DOHH2 (cell line): ENCODE measurements at regions not wholly inside any gene's neighbourhood (a gene's known extent, or its start where the extent isn't known, plus 50 kb on each side); places are given as distances from the start of the nearest gene placed in this dataset.

Experiments used
- H3F3A ChIP-seq: fragments of 200-600 bp; sonication (generic), shearing (Covaris generic); 2 replicates; pipeline ENCODE4 v1.6.0; 2016; ENCODE audit warnings: antibody characterized with exemption, mild to moderate bottlenecking; ENCODE audit not compliant: control insufficient read depth, insufficient read depth
- H3K27ac ChIP-seq: fragments of 200-600 bp; sonication (generic); 2 replicates; pipeline ENCODE4 v1.5.1; 2014; ENCODE audit warnings: low read depth, mild to moderate bottlenecking, low read length, moderate library complexity
- H3K27me3 ChIP-seq: fragments of 200-600 bp; sonication (generic); 2 replicates; pipeline ENCODE4 v1.6.1; 2014; ENCODE audit warnings: mild to moderate bottlenecking, low read length, mixed read lengths; ENCODE audit not compliant: control insufficient read depth
- H3K36me3 ChIP-seq: fragments of 200-600 bp; sonication (generic); 2 replicates; pipeline ENCODE4 v1.6.1; 2014; ENCODE audit warnings: mild to moderate bottlenecking, low read length, moderate library complexity, mixed read lengths; ENCODE audit not compliant: control insufficient read depth
- H3K4me1 ChIP-seq: fragments of 200-600 bp; sonication (generic); 2 replicates; pipeline ENCODE4 v1.6.1; 2014; ENCODE audit warnings: mild to moderate bottlenecking, low read length, mixed read lengths; ENCODE audit not compliant: control insufficient read depth
- H3K4me2 ChIP-seq: fragments of 200-600 bp; sonication (generic); 2 replicates; pipeline ENCODE4 v1.6.0; 2014; ENCODE audit warnings: mild to moderate bottlenecking, low read length, moderate library complexity
- H3K4me3 ChIP-seq: fragments of 200-600 bp; sonication (generic); 2 replicates; pipeline ENCODE4 v1.5.1; 2014; ENCODE audit warnings: mild to moderate bottlenecking, low read length, mixed read lengths
- H3K79me2 ChIP-seq: fragments of 200-600 bp; sonication (generic); 2 replicates; pipeline ENCODE4 v1.6.1; 2014; ENCODE audit warnings: mild to moderate bottlenecking, low read length, mixed read lengths; ENCODE audit not compliant: control insufficient read depth
- H3K9me2 ChIP-seq: fragments of 200-600 bp; sonication (generic); replicated peaks from 2 replicates; pipeline ENCODE4 v1.6.1; 2014; ENCODE audit warnings: mild to moderate bottlenecking, low read length, mixed read lengths; ENCODE audit not compliant: control insufficient read depth
- H3K9me3 ChIP-seq: fragments of 200-600 bp; sonication (generic); 2 replicates; pipeline ENCODE4 v1.6.1; 2014; ENCODE audit warnings: antibody characterized with exemption, low read length, mixed read lengths; ENCODE audit not compliant: control insufficient read depth, insufficient read depth
- H4K20me1 ChIP-seq: fragments of 200-600 bp; sonication (generic); 2 replicates; pipeline ENCODE4 v1.6.0; 2014; ENCODE audit warnings: low read depth, mild to moderate bottlenecking, antibody characterized with exemption, low read length, moderate library complexity; ENCODE audit not compliant: control insufficient read depth, insufficient read depth
- CTCF ChIP-seq: fragments of 200-600 bp; sonication (generic); IDR thresholded peaks from one replicate; pipeline ENCODE4 v1.5.1; 2014; ENCODE audit warnings: antibody characterized with exemption, mild to moderate bottlenecking, low read depth, low read length; ENCODE audit not compliant: poor library complexity, severe bottlenecking
- EZH2phosphoT487 ChIP-seq: fragments of 200-600 bp; sonication (generic); IDR thresholded peaks from 2 replicates; pipeline ENCODE4 v1.6.1; 2017; ENCODE audit warnings: borderline replicate concordance, mild to moderate bottlenecking, antibody characterized with exemption, low read length, moderate library complexity, mixed read lengths

- H3K9me2 ChIP-seq, result no peaks in the 10 kb centered on the region
- no peaks in the 10 kb centered on the region; the same call in 1 of the 2 replicates for H3K9me3 ChIP-seq
- H3F3A ChIP-seq, result no peaks in the 10 kb centered on the region
- H3K4me2 ChIP-seq, result no peak overlapping the region
- no peak overlapping the region for H3K27ac ChIP-seq
- no peak for TF ChIP-seq CTCF
- no peak for TF ChIP-seq EZH2phosphoT487
- H3K36me3 ChIP-seq, result no peaks in the 10 kb centered on the region
- no peaks in the 10 kb centered on the region for H3K79me2 ChIP-seq
- no peak overlapping the region for H3K4me3 ChIP-seq
- no peaks in the 10 kb centered on the region for H3K4me1 ChIP-seq
- H4K20me1 ChIP-seq, result no peaks in the 10 kb centered on the region
- H3K27me3 ChIP-seq, result peaks cover 15% of the 10 kb centered on the region; the same call in 1 of the 2 replicates
Measured at GRCh38 chr2:176733698-176734430, 464.6 kb downstream of the MTX2 start.

DNA sequence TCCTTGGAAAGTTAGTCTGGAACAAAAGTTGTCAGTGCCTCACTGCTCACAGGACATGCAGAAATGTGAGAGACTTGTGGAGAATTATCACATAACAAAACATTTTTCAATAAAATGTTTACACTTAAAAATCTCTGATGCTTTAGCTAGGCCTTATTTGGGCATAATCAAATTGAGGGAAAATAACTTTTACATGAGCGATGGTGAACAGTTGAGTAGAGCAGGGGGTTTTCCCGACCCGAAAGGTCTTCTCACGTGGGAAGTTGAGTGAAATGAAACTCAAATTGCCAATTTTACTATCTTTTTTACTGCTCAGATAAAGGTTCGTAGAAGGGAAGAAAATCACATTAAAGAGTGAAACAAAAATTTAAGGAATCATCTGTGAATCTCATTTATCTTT lies 465.6 kb downstream of the MTX2 start:
- H3K27ac ChIP-seq, result no peak overlapping the region
- H3F3A ChIP-seq, result no peaks in the 10 kb centered on the region
- H3K9me2 ChIP-seq, result no peaks in the 10 kb centered on the region
- no peaks in the 10 kb centered on the region for H3K36me3 ChIP-seq
- no peaks in the 10 kb centered on the region for H3K79me2 ChIP-seq
- TF ChIP-seq CTCF, result no peak
- no peaks in the 10 kb centered on the region for H4K20me1 ChIP-seq
- no peaks in the 10 kb centered on the region; the same call in 1 of the 2 replicates for H3K9me3 ChIP-seq
- no peak overlapping the region for H3K4me3 ChIP-seq
- peaks cover 15% of the 10 kb centered on the region; the same call in 1 of the 2 replicates for H3K27me3 ChIP-seq
- H3K4me1 ChIP-seq, result no peaks in the 10 kb centered on the region
- no peak overlapping the region for H3K4me2 ChIP-seq

GRCh38 chr2:176742271-176742670 lies 470.3 kb upstream of the HNRNPA3 start:
- Histone ChIP-seq H4K20me1 (no peaks in the 10 kb centered on the region), H3K4me2 (no peak overlapping the region), H3K4me3 (no peak overlapping the region), H3K27ac (no peak overlapping the region), H3K9me2 (no peaks in the 10 kb centered on the region), H3F3A (no peaks in the 10 kb centered on the region), H3K9me3 (no peaks in the 10 kb centered on the region), H3K36me3 (no peaks in the 10 kb centered on the region), H3K4me1 (no peaks in the 10 kb centered on the region), H3K79me2 (no peaks in the 10 kb centered on the region), H3K27me3 (peaks cover 3% of the 10 kb centered on the region; the same call in 1 of the 2 replicates)
- TF ChIP-seq EZH2phosphoT487 (no peak), CTCF (no peak)
